Astrocyte (in vitro differentiated cells and primary cell): ENCODE measurements at regions not wholly inside any gene's neighbourhood (a gene's known extent, or its start where the extent isn't known, plus 50 kb on each side); places are given as distances from the start of the nearest gene placed in this dataset.

Experiments used
- DNase-seq: peaks from one replicate; pipeline ENCODE4 v3.0.0-alpha.2; 2010; ENCODE audit warnings: low read depth
- FAIRE-seq: peaks from 2 replicates; lab custom pipeline; 2011; peaks lifted over from hg19 to GRCh38; lab: Jason Lieb, UNC
- H2AFZ ChIP-seq: 2 replicates; pipeline ENCODE4 v1.6.0; 2012; ENCODE audit warnings: low read depth, low read length, inconsistent platforms
- H3K27ac ChIP-seq: 2 replicates; pipeline ENCODE4 v1.5.1; 2011; ENCODE audit warnings: low read depth, low read length, inconsistent platforms
- H3K27me3 ChIP-seq: 2 replicates; pipeline ENCODE4 v1.6.0; 2011; ENCODE audit warnings: low read length, inconsistent platforms; ENCODE audit not compliant: insufficient read depth
- H3K36me3 ChIP-seq: 2 replicates; pipeline ENCODE4 v1.5.1; 2011; ENCODE audit warnings: low read length, inconsistent platforms; ENCODE audit not compliant: insufficient read depth
- H3K4me1 ChIP-seq: 2 replicates; pipeline ENCODE4 v1.5.1; 2011; ENCODE audit warnings: low read length, inconsistent platforms; ENCODE audit not compliant: insufficient read depth
- H3K4me2 ChIP-seq: 2 replicates; pipeline ENCODE4 v1.6.0; 2012; ENCODE audit warnings: low read length, inconsistent platforms
- H3K4me3 ChIP-seq: 2 replicates; pipeline ENCODE4 v1.5.1; 2011; ENCODE audit warnings: low read depth, mild to moderate bottlenecking, low read length, inconsistent platforms; ENCODE audit not compliant: insufficient read depth
- H3K79me2 ChIP-seq: 2 replicates; pipeline ENCODE4 v1.6.0; 2012; ENCODE audit warnings: mild to moderate bottlenecking, low read length, inconsistent platforms; ENCODE audit not compliant: insufficient read depth
- H3K9ac ChIP-seq: 2 replicates; pipeline ENCODE4 v1.6.0; 2012; ENCODE audit warnings: mild to moderate bottlenecking, low read length, inconsistent platforms
- H3K9me3 ChIP-seq: 2 replicates; pipeline ENCODE4 v1.5.1; 2012; ENCODE audit warnings: low read depth, mild to moderate bottlenecking, low read length, inconsistent platforms; ENCODE audit not compliant: insufficient read depth
- H4K20me1 ChIP-seq: 2 replicates; pipeline ENCODE4 v1.6.0; 2012; ENCODE audit warnings: low read length, inconsistent platforms; ENCODE audit not compliant: insufficient read depth
- H3K27ac Mint-ChIP-seq: one replicate; pipeline ENCODE4 v1.8.0; 2021; ENCODE audit warnings: mild to moderate bottlenecking, mixed read lengths; ENCODE audit not compliant: unreplicated experiment
- H3K27me3 Mint-ChIP-seq: one replicate; pipeline ENCODE4 v1.8.0; 2021; ENCODE audit warnings: low read depth, mixed read lengths; ENCODE audit not compliant: unreplicated experiment
- H3K36me3 Mint-ChIP-seq: one replicate; pipeline ENCODE4 v1.8.0; 2021; ENCODE audit warnings: low read depth, mixed read lengths; ENCODE audit not compliant: unreplicated experiment
- H3K4me1 Mint-ChIP-seq: one replicate; pipeline ENCODE4 v1.8.0; 2021; ENCODE audit warnings: low read depth, mixed read lengths; ENCODE audit not compliant: unreplicated experiment
- H3K4me3 Mint-ChIP-seq: one replicate; pipeline ENCODE4 v1.8.0; 2021; ENCODE audit warnings: mild to moderate bottlenecking, moderate library complexity, mixed read lengths; ENCODE audit not compliant: unreplicated experiment
- H3K9me3 Mint-ChIP-seq: one replicate; pipeline ENCODE4 v1.8.0; 2021; ENCODE audit warnings: mild to moderate bottlenecking, mixed read lengths; ENCODE audit not compliant: unreplicated experiment
- CTCF ChIP-seq: IDR thresholded peaks from 2 replicates; pipeline ENCODE4 v1.5.1; 2011; ENCODE audit warnings: low read depth, mild to moderate bottlenecking, inconsistent platforms, low read length, moderate library complexity; ENCODE audit not compliant: insufficient read depth
- EZH2 ChIP-seq: IDR thresholded peaks from 2 replicates; pipeline ENCODE4 v1.6.1; 2012; ENCODE audit warnings: mild to moderate bottlenecking, low read length, inconsistent platforms; ENCODE audit not compliant: insufficient read depth

DNA sequence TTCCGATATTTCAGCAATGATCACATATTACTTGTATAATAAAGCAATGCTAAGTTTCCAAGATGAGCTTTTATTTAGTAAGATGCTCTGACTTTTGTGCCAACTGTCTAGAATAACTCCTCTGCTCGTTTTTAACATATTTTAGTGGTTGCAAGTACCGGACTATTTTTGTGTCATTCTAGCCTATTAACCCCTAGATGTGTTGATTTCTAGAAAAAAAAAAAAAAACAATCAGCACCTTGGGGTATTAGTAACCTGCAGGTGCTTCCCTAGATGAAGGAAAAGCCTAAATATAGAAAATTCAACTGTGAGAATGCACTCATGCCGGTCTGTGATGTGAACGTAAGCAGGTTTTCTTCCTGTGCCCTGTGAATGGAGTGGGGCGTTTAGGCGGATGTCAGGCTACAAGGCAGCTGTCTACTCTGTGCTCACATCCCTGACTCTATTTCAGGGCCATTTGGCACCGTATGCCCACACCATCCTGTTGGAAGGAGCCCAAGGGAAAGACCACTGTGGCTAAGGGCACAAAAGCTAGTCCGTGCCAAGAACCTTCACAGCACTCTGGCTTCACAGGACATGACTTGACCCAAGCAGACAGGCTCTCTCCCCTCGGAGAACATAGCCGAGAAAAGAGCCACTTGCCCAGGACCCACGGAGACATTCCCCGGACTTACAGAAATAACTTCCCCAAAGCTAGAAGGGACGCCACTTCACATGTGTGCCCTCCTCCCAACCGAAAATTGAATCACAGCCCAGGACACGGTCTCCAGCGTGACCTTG lies 60.9 kb upstream of the AGAP1 start:
- Mint-ChIP-seq H3K4me1 (no peaks in the 10 kb centered on the region), H3K4me3 (no peak overlapping the region), H3K27ac (no peak overlapping the region), H3K27me3 (peaks cover 21% of the 10 kb centered on the region), H3K36me3 (no peaks in the 10 kb centered on the region), H3K9me3 (no peaks in the 10 kb centered on the region)
- Histone ChIP-seq H3K27ac (no peak overlapping the region), H3K4me3 (no peak overlapping the region), H2AFZ (no peak overlapping the region), H4K20me1 (no peaks in the 10 kb centered on the region), H3K79me2 (no peaks in the 10 kb centered on the region), H3K4me2 (no peak overlapping the region), H3K27me3 (peaks cover 6% of the 10 kb centered on the region), H3K4me1 (no peaks in the 10 kb centered on the region), H3K9me3 (no peaks in the 10 kb centered on the region), H3K9ac (no peak overlapping the region), H3K36me3 (no peaks in the 10 kb centered on the region)
- FAIRE-seq (no peak), DNase-seq (no peak)
- TF ChIP-seq EZH2 (no peak), CTCF (no peak)

GRCh38 chr2:235433860-235434259 lies 60.0 kb upstream of the AGAP1 start:
- Histone ChIP-seq H4K20me1 (no peaks in the 10 kb centered on the region), H3K27me3 (peaks cover 6% of the 10 kb centered on the region), H2AFZ (no peak overlapping the region), H3K4me1 (no peaks in the 10 kb centered on the region), H3K36me3 (no peaks in the 10 kb centered on the region), H3K4me3 (no peak overlapping the region), H3K27ac (no peak overlapping the region), H3K4me2 (no peak overlapping the region), H3K9ac (no peak overlapping the region), H3K79me2 (no peaks in the 10 kb centered on the region), H3K9me3 (no peaks in the 10 kb centered on the region)
- H3K4me1 Mint-ChIP-seq: no peaks in the 10 kb centered on the region
- TF ChIP-seq CTCF (no peak), EZH2 (no peak)
- peak; percentile 14 for DNase-seq
- peaks cover 18% of the 10 kb centered on the region for H3K27me3 Mint-ChIP-seq
- H3K4me3 Mint-ChIP-seq: no peak overlapping the region
- FAIRE-seq: peak; percentile 67
- no peak overlapping the region for H3K27ac Mint-ChIP-seq
- no peaks in the 10 kb centered on the region for H3K36me3 Mint-ChIP-seq
- H3K9me3 Mint-ChIP-seq: no peaks in the 10 kb centered on the region
